Uterus (tissue), 3 donors: ENCODE measurements at regions not wholly inside any gene's neighbourhood (a gene's known extent, or its start where the extent isn't known, plus 50 kb on each side); places are given as distances from the start of the nearest gene placed in this dataset.

Experiments used
- DNase-seq, 2 donors: peaks; one replicate each; pipeline ENCODE4 v3.0.0-alpha.2; 2019 to 2020
- H3K27ac ChIP-seq, 2 donors: fragments of 200-600 bp; sonication (generic); 1 replicate in 1 of 2; 2 replicates in 1 of 2; pipeline ENCODE4 v1.5.1; 2016 to 2018
- H3K27me3 ChIP-seq, 2 donors: fragments of 200-600 bp; sonication (generic); one replicate each; pipeline ENCODE4 v1.5.1; 2018 to 2019; ENCODE audit warnings: control low read depth in 1 of 2
- H3K36me3 ChIP-seq, 2 donors: fragments of 200-600 bp; sonication (generic); one replicate each; pipeline ENCODE4 v1.5.1; 2019; ENCODE audit warnings: control low read depth in 1 of 2
- H3K4me1 ChIP-seq, 2 donors: fragments of 200-600 bp; sonication (generic); one replicate each; pipeline ENCODE4 v1.5.1; 2018 to 2019; ENCODE audit warnings: control low read depth in 1 of 2
- H3K4me3 ChIP-seq, 2 donors: fragments of 200-600 bp; sonication (generic); 1 replicate in 1 of 2; 2 replicates in 1 of 2; pipeline ENCODE4 v1.5.1; 2018 to 2019; ENCODE audit warnings: mild to moderate bottlenecking in 1 of 2
- H3K9me3 ChIP-seq, 2 donors: fragments of 200-600 bp; sonication (generic); one replicate each; pipeline ENCODE4 v1.5.1; 2019; ENCODE audit warnings: control low read depth in 1 of 2
- POLR2A ChIP-seq, 2 donors: fragments of 450-650 bp; IDR thresholded peaks; one replicate each; pipeline ENCODE4 v1.6.1; 2016; ENCODE audit warnings: antibody characterized with exemption in 2 of 2, mild to moderate bottlenecking in 1 of 2, moderate library complexity in 1 of 2
- intact Hi-C: fragments of 100-400 bp; cut with DNase I; formaldehyde crosslinking; loops from one replicate; pipeline ENCODE4 v1.15.1; 2023; ENCODE audit warnings: low total_unique reads
- TF ChIP-seq, protein P1 (sequence below), 4 experiments: fragments of 200-600 bp in 2 of 4; fragments of 450-650 bp in 2 of 4; sonication (generic) in 2 of 4; IDR thresholded peaks; one replicate each; pipeline ENCODE4 v1.5.1; 2016 to 2019; ENCODE audit warnings: antibody characterized with exemption in 4 of 4, mild to moderate bottlenecking in 2 of 4, moderate library complexity in 1 of 4
- donor health status: DM: yes; HTN: yes; CAD: no.

DNA sequence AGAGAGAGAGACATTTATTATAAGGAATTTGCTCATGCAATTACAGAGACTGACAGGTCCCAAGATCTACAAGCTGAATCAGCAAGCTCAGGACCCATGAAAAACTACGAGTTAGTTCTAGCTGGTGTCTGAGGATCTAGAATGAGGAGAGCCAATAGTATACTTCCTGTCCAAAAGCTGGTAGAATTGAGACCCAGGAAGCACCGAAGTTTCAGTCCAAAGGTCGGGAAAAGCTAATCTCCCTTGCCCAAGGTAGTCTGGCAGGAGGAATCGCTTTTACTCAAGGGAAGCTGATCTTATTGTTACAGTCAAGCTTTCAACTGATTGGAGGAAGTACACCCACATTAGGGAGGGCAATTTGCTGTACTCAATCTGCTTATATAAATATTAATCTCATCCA is 389.6 kb downstream of the ADCYAP1 start:
- TF ChIP-seq, protein P1, sequence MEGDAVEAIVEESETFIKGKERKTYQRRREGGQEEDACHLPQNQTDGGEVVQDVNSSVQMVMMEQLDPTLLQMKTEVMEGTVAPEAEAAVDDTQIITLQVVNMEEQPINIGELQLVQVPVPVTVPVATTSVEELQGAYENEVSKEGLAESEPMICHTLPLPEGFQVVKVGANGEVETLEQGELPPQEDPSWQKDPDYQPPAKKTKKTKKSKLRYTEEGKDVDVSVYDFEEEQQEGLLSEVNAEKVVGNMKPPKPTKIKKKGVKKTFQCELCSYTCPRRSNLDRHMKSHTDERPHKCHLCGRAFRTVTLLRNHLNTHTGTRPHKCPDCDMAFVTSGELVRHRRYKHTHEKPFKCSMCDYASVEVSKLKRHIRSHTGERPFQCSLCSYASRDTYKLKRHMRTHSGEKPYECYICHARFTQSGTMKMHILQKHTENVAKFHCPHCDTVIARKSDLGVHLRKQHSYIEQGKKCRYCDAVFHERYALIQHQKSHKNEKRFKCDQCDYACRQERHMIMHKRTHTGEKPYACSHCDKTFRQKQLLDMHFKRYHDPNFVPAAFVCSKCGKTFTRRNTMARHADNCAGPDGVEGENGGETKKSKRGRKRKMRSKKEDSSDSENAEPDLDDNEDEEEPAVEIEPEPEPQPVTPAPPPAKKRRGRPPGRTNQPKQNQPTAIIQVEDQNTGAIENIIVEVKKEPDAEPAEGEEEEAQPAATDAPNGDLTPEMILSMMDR (IDR thresholded peaks at IDR 0.05): no peak
- Histone ChIP-seq H3K4me3 (no peak overlapping the region), H3K9me3 (no peaks in the 10 kb centered on the region), H3K4me1 (no peaks in the 10 kb centered on the region), H3K36me3 (no peaks in the 10 kb centered on the region), H3K27me3 (no peaks in the 10 kb centered on the region), H3K27ac (no peak overlapping the region)
- intact Hi-C loops: no loop called here
- no peak for DNase-seq

DNA sequence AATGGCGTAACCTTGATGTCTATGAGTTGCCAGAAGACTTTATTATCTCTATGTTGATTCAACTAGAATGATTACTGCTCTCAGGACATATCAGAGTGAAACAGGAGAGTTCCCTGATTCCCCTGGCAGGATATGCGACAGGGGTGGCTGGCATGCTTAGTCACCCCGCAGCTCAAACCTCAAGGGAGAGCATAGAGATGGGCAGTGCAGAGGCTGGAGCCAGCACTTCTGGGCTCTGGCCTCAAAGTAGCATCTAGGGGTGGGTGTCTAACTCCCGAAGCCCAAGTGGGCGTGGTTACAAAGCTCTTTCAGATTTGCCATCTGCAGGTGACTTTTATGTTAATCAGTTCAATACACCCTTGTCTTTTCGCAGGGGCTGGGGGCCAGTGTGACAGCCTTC is 391.6 kb downstream of the ADCYAP1 start:
- Histone ChIP-seq H3K9me3 (no peaks in the 10 kb centered on the region), H3K4me1 (no peaks in the 10 kb centered on the region), H3K4me3 (no peak overlapping the region), H3K36me3 (no peaks in the 10 kb centered on the region), H3K27me3 (no peaks in the 10 kb centered on the region), H3K27ac (no peak overlapping the region)
- no peak for DNase-seq
- TF ChIP-seq, protein P1 (IDR thresholded peaks at IDR 0.05): no peak
- no peak for TF ChIP-seq POLR2A (IDR thresholded peaks at IDR 0.05)
- intact Hi-C loops: no loop called here

DNA sequence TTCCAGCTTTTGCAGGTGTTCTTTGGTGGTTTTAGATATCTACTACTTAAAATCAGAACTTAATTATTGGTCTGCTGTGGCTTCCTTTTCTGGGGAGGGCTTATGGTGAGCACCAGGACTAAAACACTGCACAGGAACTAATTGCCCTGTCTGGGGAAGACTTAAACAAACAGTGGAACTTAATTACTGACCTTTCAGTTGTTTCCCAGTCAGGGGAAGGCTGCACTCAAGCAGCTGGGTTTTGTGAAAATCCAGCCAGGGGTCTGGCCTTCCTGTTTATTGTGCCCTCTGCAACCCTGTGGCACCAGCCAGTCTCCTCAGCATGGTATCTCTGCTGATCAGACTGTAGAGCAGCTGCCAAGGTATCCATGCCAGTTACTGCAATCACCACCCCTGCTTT is 398.2 kb downstream of the ADCYAP1 start:
- intact Hi-C loops: no loop called here
- no peaks in the 10 kb centered on the region for H3K27me3 ChIP-seq
- no peaks in the 10 kb centered on the region for H3K36me3 ChIP-seq
- H3K4me1 ChIP-seq: no peaks in the 10 kb centered on the region
- H3K27ac ChIP-seq: no peak overlapping the region
- no peak for TF ChIP-seq POLR2A (IDR thresholded peaks at IDR 0.05)
- TF ChIP-seq, protein P1 (IDR thresholded peaks at IDR 0.05): no peak
- no peaks in the 10 kb centered on the region for H3K9me3 ChIP-seq
- DNase-seq: no peak
- H3K4me3 ChIP-seq: no peak overlapping the region

DNA sequence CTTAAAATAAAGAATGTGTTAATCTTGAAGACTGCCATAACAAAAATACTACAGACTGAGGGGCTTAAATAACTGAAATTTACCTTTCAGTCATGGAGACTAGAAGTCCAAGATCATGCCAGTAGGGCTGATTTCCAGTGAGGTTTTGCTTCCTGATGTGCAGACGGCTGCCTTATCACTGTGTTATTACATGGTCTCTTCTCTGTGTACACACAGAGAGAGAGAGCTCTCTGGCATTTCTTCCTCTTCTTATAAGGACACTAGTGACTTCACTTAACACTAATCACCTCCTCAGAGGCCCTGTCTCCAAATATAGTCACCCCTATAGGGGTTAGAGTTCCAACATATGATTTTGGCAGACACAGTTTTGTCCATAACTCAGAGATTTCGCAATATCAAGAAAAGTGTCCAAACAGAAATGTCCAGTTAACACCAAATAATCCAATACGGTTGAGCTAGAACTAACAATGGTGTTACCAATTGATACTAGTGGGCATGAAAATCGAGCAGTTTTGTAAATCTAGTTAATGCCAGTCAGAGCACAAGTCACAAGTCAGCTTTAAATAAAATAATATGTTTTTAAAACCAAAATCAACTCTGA is 399.8 kb downstream of the ADCYAP1 start:
- no peak for DNase-seq
- Histone ChIP-seq H3K27ac (no peak overlapping the region), H3K27me3 (no peaks in the 10 kb centered on the region), H3K4me1 (no peaks in the 10 kb centered on the region), H3K9me3 (no peaks in the 10 kb centered on the region), H3K36me3 (no peaks in the 10 kb centered on the region), H3K4me3 (no peak overlapping the region)
- intact Hi-C loops: no loop called here
- TF ChIP-seq POLR2A (IDR thresholded peaks at IDR 0.05): no peak
- TF ChIP-seq, protein P1 (IDR thresholded peaks at IDR 0.05): no peak

DNA sequence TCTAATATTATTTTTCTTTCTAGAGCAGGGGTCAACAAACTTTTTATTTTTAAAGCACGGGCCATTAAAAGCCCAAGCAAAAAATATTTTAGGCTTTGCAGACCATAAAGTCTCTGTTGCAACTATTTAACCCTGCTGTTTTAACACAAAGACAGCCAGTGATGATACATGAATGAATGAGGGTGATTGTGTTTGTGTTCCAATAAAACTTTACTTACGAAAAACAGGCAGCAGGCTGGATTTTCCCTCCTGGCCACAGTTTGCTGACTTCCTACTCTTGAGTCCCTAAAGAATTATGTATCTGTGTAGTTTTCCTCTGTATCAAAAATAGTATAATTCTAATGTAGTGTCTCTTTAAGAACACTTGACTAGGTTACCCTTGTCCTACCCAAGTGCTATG is 402.0 kb downstream of the ADCYAP1 start:
- intact Hi-C loops: no loop called here
- H3K27me3 ChIP-seq: no peaks in the 10 kb centered on the region
- no peak for DNase-seq
- H3K27ac ChIP-seq: no peak overlapping the region
- H3K36me3 ChIP-seq: no peaks in the 10 kb centered on the region
- no peaks in the 10 kb centered on the region for H3K9me3 ChIP-seq
- H3K4me3 ChIP-seq: no peak overlapping the region
- H3K4me1 ChIP-seq: no peaks in the 10 kb centered on the region
- no peak for TF ChIP-seq POLR2A (IDR thresholded peaks at IDR 0.05)
- TF ChIP-seq, protein P1 (IDR thresholded peaks at IDR 0.05): no peak
